Mesenchymal stem cell (in vitro differentiated cells and primary cell): ENCODE measurements at regions not wholly inside any gene's neighbourhood (a gene's known extent, or its start where the extent isn't known, plus 50 kb on each side); places are given as distances from the start of the nearest gene placed in this dataset.

Experiments
- DNase-seq: peaks from one replicate; pipeline ENCODE4 v3.0.0-alpha.2; 2013
- H2AFZ ChIP-seq: one replicate; pipeline ENCODE4 v1.6.1; 2013; ENCODE audit warnings: low read depth, mild to moderate bottlenecking, control low read depth, inconsistent platforms, low read length, moderate library complexity
- H2AK5ac ChIP-seq: 2 replicates; pipeline ENCODE4 v1.6.1; 2013; ENCODE audit warnings: low read length, moderate library complexity, mild to moderate bottlenecking, inconsistent platforms; ENCODE audit not compliant: severe bottlenecking
- H2BK120ac ChIP-seq: one replicate; pipeline ENCODE4 v1.6.1; 2013; ENCODE audit warnings: low read depth, mild to moderate bottlenecking, inconsistent platforms, low read length, moderate library complexity
- H2BK12ac ChIP-seq, 2 experiments: one replicate each; pipeline ENCODE4 v1.6.1; 2013; ENCODE audit warnings: inconsistent platforms in 2 of 2, low read length in 2 of 2, mild to moderate bottlenecking in 2 of 2, moderate library complexity in 2 of 2, control low read depth in 1 of 2
- H2BK15ac ChIP-seq: one replicate; pipeline ENCODE4 v1.6.1; 2013; ENCODE audit warnings: mild to moderate bottlenecking, low read depth, inconsistent platforms; ENCODE audit not compliant: poor library complexity, severe bottlenecking
- H2BK5ac ChIP-seq: 2 replicates; pipeline ENCODE4 v1.6.1; 2013; ENCODE audit warnings: low read depth, mild to moderate bottlenecking, low read length, control low read depth, inconsistent platforms; ENCODE audit not compliant: poor library complexity, severe bottlenecking
- H3K14ac ChIP-seq, 2 experiments: one replicate each; pipeline ENCODE4 v1.6.1; 2013; ENCODE audit warnings: inconsistent platforms in 2 of 2, low read length in 2 of 2, control low read depth in 1 of 2, mild to moderate bottlenecking in 1 of 2, moderate library complexity in 1 of 2
- H3K18ac ChIP-seq, 2 experiments: one replicate each; pipeline ENCODE4 v1.6.1; 2013; ENCODE audit warnings: inconsistent platforms in 2 of 2, low read length in 2 of 2, control low read depth in 1 of 2, low read depth in 1 of 2, mild to moderate bottlenecking in 1 of 2
- H3K23ac ChIP-seq, 2 experiments: one replicate each; pipeline ENCODE4 v1.6.1; 2013; ENCODE audit warnings: inconsistent platforms in 2 of 2, low read length in 2 of 2, mild to moderate bottlenecking in 2 of 2, moderate library complexity in 2 of 2, control low read depth in 1 of 2
- H3K27ac ChIP-seq: 2 replicates; pipeline ENCODE4 v1.5.1; 2013; ENCODE audit warnings: mild to moderate bottlenecking, moderate library complexity, low read length, control low read depth, inconsistent platforms; ENCODE audit not compliant: poor library complexity, severe bottlenecking
- H3K27me3 ChIP-seq, 2 experiments: 2 replicates each; pipeline versions ENCODE4 v1.6.1 to v1.7.0; 2013; ENCODE audit warnings: low read length in 2 of 2, mild to moderate bottlenecking in 2 of 2, moderate library complexity in 2 of 2, control low read depth in 1 of 2, inconsistent platforms in 1 of 2; ENCODE audit not compliant: control insufficient read depth in 1 of 2, insufficient read depth in 1 of 2
- H3K36me3 ChIP-seq, 2 experiments: 2 replicates each; pipeline versions ENCODE4 v1.6.1 to v1.7.0; 2013; ENCODE audit warnings: low read length in 2 of 2, control low read depth in 1 of 2, inconsistent platforms in 1 of 2, low read depth in 1 of 2, mild to moderate bottlenecking in 1 of 2; ENCODE audit not compliant: insufficient read depth in 2 of 2, control insufficient read depth in 1 of 2
- H3K4ac ChIP-seq, 2 experiments: one replicate each; pipeline ENCODE4 v1.6.1; 2013; ENCODE audit warnings: inconsistent platforms in 2 of 2, low read length in 2 of 2, mild to moderate bottlenecking in 2 of 2, moderate library complexity in 2 of 2, control low read depth in 1 of 2, low read depth in 1 of 2
- H3K4me1 ChIP-seq: 2 replicates; pipeline ENCODE4 v1.6.1; 2013; ENCODE audit warnings: low read depth, low read length, control low read depth; ENCODE audit not compliant: control insufficient read depth, insufficient read depth
- H3K4me2 ChIP-seq: 2 replicates; pipeline ENCODE4 v1.6.1; 2013; ENCODE audit warnings: low read length, mild to moderate bottlenecking, inconsistent platforms; ENCODE audit not compliant: poor library complexity, severe bottlenecking
- H3K4me3 ChIP-seq, 2 experiments: 2 replicates each; pipeline versions ENCODE4 v1.5.1 to v1.7.0; 2013; ENCODE audit warnings: low read length in 2 of 2, mild to moderate bottlenecking in 2 of 2, control low read depth in 1 of 2, low read depth in 1 of 2; ENCODE audit not compliant: insufficient read depth in 1 of 2
- H3K79me1 ChIP-seq: replicated peaks from 2 replicates; pipeline ENCODE4 v1.6.1; 2013; ENCODE audit warnings: mild to moderate bottlenecking, control low read depth, low read length, inconsistent platforms; ENCODE audit not compliant: poor library complexity, severe bottlenecking
- H3K9ac ChIP-seq: 2 replicates; pipeline ENCODE4 v1.7.0; 2013; ENCODE audit warnings: mild to moderate bottlenecking, low read length, moderate library complexity
- H3K9me3 ChIP-seq: 2 replicates; pipeline ENCODE4 v1.7.0; 2013; ENCODE audit warnings: mild to moderate bottlenecking, low read length; ENCODE audit not compliant: control insufficient read depth
- H4K8ac ChIP-seq: one replicate; pipeline ENCODE4 v1.6.1; 2013; ENCODE audit warnings: inconsistent platforms, mild to moderate bottlenecking, low read length, moderate library complexity
- H4K91ac ChIP-seq: one replicate; pipeline ENCODE4 v1.6.1; 2013; ENCODE audit warnings: mild to moderate bottlenecking, low read length, inconsistent platforms
- WGBS: methylation state at CpG from one replicate; pipeline ENCODE4 v1.1.7; 2013; ENCODE audit warnings: mixed read lengths; 5-methylcytosine and 5-hydroxymethylcytosine counted together

GRCh38 chr13:54989418-54989817, 1960.8 kb downstream of the OLFM4 start:
- H3K4me2 ChIP-seq: no peak overlapping the region
- no peak overlapping the region for H2BK5ac ChIP-seq
- H3K14ac ChIP-seq: no peak overlapping the region
- H3K23ac ChIP-seq: no peak overlapping the region
- H4K91ac ChIP-seq: no peak overlapping the region
- no peak overlapping the region for H3K4ac ChIP-seq
- H3K4me1 ChIP-seq: no peaks in the 10 kb centered on the region
- no peak for DNase-seq
- 77% methylated on average over 3 of the region's 4 CpGs for WGBS
- no peak overlapping the region for H2AK5ac ChIP-seq
- no peak overlapping the region for H3K18ac ChIP-seq
- H3K36me3 ChIP-seq: no peaks in the 10 kb centered on the region
- no peak overlapping the region for H2AFZ ChIP-seq
- no peaks in the 10 kb centered on the region for H3K79me1 ChIP-seq
- H2BK120ac ChIP-seq: no peak overlapping the region
- H3K27ac ChIP-seq: no peak overlapping the region
- no peak overlapping the region for H2BK12ac ChIP-seq
- H3K4me3 ChIP-seq: no peak overlapping the region
- no peaks in the 10 kb centered on the region for H3K27me3 ChIP-seq
- no peak overlapping the region for H3K9ac ChIP-seq
- H2BK15ac ChIP-seq: no peak overlapping the region
- H3K9me3 ChIP-seq: peaks cover 20% of the 10 kb centered on the region
- no peak overlapping the region for H4K8ac ChIP-seq

DNA sequence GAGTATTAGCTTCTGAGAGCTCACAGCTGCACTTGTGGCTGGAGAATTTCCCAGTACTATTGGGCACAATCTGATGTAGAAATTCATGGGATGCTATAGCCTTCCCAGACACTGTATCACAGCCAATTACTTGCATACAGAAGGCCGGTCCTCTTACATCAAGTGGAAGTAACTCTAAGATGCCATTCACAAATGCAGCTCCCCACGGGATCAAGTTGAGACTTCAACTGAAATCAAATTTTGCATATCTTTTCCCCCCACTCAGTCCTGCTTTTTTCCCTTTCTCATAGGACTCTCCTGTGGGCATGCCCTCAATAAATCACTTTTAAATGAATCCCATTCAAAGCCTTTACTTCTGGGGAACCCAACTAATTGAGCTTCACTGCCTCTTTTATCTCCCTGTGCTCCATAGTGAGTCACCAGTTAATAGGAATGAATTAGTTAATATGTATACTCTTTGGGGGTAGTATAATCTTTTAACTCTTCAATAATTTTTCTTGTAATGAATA, 1970.8 kb downstream of the OLFM4 start:
- Histone ChIP-seq H3K4me2 (no peak overlapping the region), H2BK15ac (no peak overlapping the region), H3K27me3 (no peaks in the 10 kb centered on the region), H3K27ac (no peak overlapping the region), H2BK5ac (no peak overlapping the region), H3K4me1 (no peaks in the 10 kb centered on the region), H3K36me3 (no peaks in the 10 kb centered on the region), H3K9me3 (peaks cover 16% of the 10 kb centered on the region), H2BK120ac (no peak overlapping the region), H2AFZ (no peak overlapping the region), H3K79me1 (no peaks in the 10 kb centered on the region), H2BK12ac (no peak overlapping the region), H3K4me3 (no peak overlapping the region), H3K23ac (no peak overlapping the region), H3K4ac (no peak overlapping the region), H3K18ac (no peak overlapping the region), H4K8ac (no peak overlapping the region), H3K14ac (no peak overlapping the region), H3K9ac (no peak overlapping the region), H2AK5ac (no peak overlapping the region), H4K91ac (no peak overlapping the region)
- DNase-seq: no peak
- 89% methylated on average over 2 of the region's 2 CpGs for WGBS

GRCh38 chr13:55000043-55000442, 1971.4 kb downstream of the OLFM4 start:
- 84% methylated on average over 3 of the region's 3 CpGs for WGBS
- no peak overlapping the region for H3K18ac ChIP-seq
- H3K4ac ChIP-seq: no peak overlapping the region
- no peak overlapping the region for H3K23ac ChIP-seq
- no peak overlapping the region for H4K91ac ChIP-seq
- H3K4me2 ChIP-seq: no peak overlapping the region
- no peak overlapping the region for H3K27ac ChIP-seq
- no peak overlapping the region for H2AK5ac ChIP-seq
- no peak overlapping the region for H2AFZ ChIP-seq
- H3K14ac ChIP-seq: no peak overlapping the region
- no peaks in the 10 kb centered on the region for H3K27me3 ChIP-seq
- no peaks in the 10 kb centered on the region for H3K79me1 ChIP-seq
- no peaks in the 10 kb centered on the region for H3K4me1 ChIP-seq
- no peak overlapping the region for H3K9ac ChIP-seq
- H2BK5ac ChIP-seq: no peak overlapping the region
- no peak overlapping the region for H2BK120ac ChIP-seq
- H3K9me3 ChIP-seq: peaks cover 16% of the 10 kb centered on the region
- no peak overlapping the region for H2BK12ac ChIP-seq
- no peaks in the 10 kb centered on the region for H3K36me3 ChIP-seq
- no peak for DNase-seq
- H4K8ac ChIP-seq: no peak overlapping the region
- no peak overlapping the region for H2BK15ac ChIP-seq
- H3K4me3 ChIP-seq: no peak overlapping the region

DNA sequence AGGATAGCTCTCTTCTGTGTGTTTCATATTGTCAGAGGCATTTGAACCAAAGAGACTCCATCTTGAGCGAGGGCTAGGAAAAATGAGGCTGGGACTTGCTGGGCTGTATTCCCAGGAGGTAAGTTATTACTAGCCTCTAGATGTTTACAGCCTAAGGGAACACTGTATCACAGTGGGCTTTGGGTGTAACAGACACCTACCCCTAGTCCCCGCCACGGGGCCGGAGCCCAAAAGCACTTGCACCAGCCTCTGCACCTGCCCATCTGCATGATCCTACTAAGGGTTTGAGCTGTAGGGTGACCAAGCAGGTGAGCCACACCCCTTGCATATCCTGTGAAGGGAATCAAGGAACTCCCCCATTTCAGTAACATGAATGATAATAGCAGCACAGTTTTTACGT, 1972.2 kb downstream of the OLFM4 start:
- Histone ChIP-seq H2BK5ac (no peak overlapping the region), H2AFZ (no peak overlapping the region), H3K36me3 (no peaks in the 10 kb centered on the region), H2BK12ac (no peak overlapping the region), H3K27ac (no peak overlapping the region), H4K8ac (no peak overlapping the region), H2AK5ac (no peak overlapping the region), H3K18ac (no peak overlapping the region), H3K79me1 (no peaks in the 10 kb centered on the region), H2BK120ac (no peak overlapping the region), H3K4me1 (no peaks in the 10 kb centered on the region), H3K9me3 (peaks cover 16% of the 10 kb centered on the region), H3K23ac (no peak overlapping the region), H3K4ac (no peak overlapping the region), H3K4me3 (no peak overlapping the region), H4K91ac (no peak overlapping the region), H3K9ac (no peak overlapping the region), H3K4me2 (no peak overlapping the region), H3K14ac (no peak overlapping the region), H3K27me3 (no peaks in the 10 kb centered on the region), H2BK15ac (no peak overlapping the region)
- 95% methylated on average over 4 of the region's 5 CpGs for WGBS
- no peak for DNase-seq
